Body of pancreas (tissue), 4 donors: ENCODE measurements at regions not wholly inside any gene's neighbourhood (a gene's known extent, or its start where the extent isn't known, plus 50 kb on each side); places are given as distances from the start of the nearest gene placed in this dataset.

ENCODE experiments used
- ATAC-seq: fragments of 150-250 bp; one replicate; pipeline ENCODE4 v1.9.1; 2016
- DNase-seq, 4 donors: peaks; one replicate each; pipeline ENCODE4 v3.0.0-alpha.2; 2019
- H3K27ac ChIP-seq, 4 donors: fragments of 200-600 bp; sonication (generic); 1 replicate in 3 of 4; 2 replicates in 1 of 4; pipeline versions ENCODE4 v1.5.1 to v1.6.1; 2016 to 2019; ENCODE audit warnings: mild to moderate bottlenecking in 1 of 4, mixed read lengths in 1 of 4, moderate library complexity in 1 of 4
- H3K27me3 ChIP-seq, 2 donors: fragments of 200-600 bp; sonication (generic); one replicate each; pipeline ENCODE4 v1.6.0; 2016; ENCODE audit warnings: mild to moderate bottlenecking in 1 of 2
- H3K36me3 ChIP-seq, 2 donors: fragments of 200-600 bp; sonication (generic); replicated peaks in 1 of 2; 2 replicates each; pipeline ENCODE4 v1.5.1; 2016; ENCODE audit warnings: low read depth in 2 of 2; ENCODE audit not compliant: insufficient read depth in 1 of 2
- H3K4me1 ChIP-seq: fragments of 200-600 bp; sonication (generic); one replicate; pipeline ENCODE4 v1.6.0; 2016
- H3K4me3 ChIP-seq, 2 donors: fragments of 200-600 bp; sonication (generic); 1 replicate in 1 of 2; 2 replicates in 1 of 2; pipeline ENCODE4 v1.5.1; 2016 to 2019
- H3K9me3 ChIP-seq, 3 donors: fragments of 200-600 bp; sonication (generic); 1 replicate in 2 of 3; 2 replicates in 1 of 3; pipeline ENCODE4 v1.5.1; 2016
- POLR2A ChIP-seq, 3 donors: fragments of 450-650 bp; IDR thresholded peaks; one replicate each; pipeline ENCODE4 v1.6.1; 2016; ENCODE audit warnings: antibody characterized with exemption in 3 of 3, mild to moderate bottlenecking in 2 of 3
- WGBS, 2 donors: methylation state at CpG; one replicate each; pipeline ENCODE4 v1.1.5; 2017; 5-methylcytosine and 5-hydroxymethylcytosine counted together
- intact Hi-C: fragments of 100-400 bp; cut with DNase I; formaldehyde crosslinking; loops from one replicate; pipeline ENCODE4 v1.15.1; 2023
- TF ChIP-seq, protein P1 (sequence below), 7 experiments: fragments of 450-650 bp in 4 of 7; fragments of 200-600 bp in 3 of 7; sonication (generic) in 3 of 7; IDR thresholded peaks; one replicate each; pipeline ENCODE4 v1.5.1; 2016 to 2019; ENCODE audit warnings: antibody characterized with exemption in 7 of 7

DNA sequence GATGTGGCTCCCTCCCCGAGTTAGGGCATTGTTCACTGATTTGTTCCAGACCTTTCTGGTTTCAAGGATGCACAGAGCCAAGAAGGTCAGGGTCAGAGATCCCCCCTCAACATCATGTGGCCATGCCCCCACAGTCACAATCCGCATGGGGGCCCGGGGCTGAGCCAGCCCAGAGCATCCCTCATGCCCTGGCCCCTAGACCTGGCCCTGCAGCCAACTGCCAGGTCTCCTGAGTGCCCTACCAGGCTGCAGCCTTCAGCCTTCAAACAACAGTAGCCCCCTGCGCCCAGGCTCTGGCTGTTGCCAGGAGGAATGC, 142.4 kb downstream of the CRYBB2 start:
- H3K4me1 ChIP-seq = peaks cover 6% of the 10 kb centered on the region
- 42 to 46% methylated on average over 4 of the region's 4 CpGs for WGBS, 2 donors
- no peak overlapping the region for H3K4me3 ChIP-seq
- ATAC-seq = no peak
- H3K36me3 ChIP-seq = peaks cover 0 to 4% of the 10 kb centered on the region in 2 donors
- intact Hi-C loops = loop anchor here (10.0 kb wide), 1 partner anchor 403 kb away; no protein-coding TSS in a partner anchor
- TF ChIP-seq POLR2A (IDR thresholded peaks at IDR 0.05) = no peak
- TF ChIP-seq, protein P1, sequence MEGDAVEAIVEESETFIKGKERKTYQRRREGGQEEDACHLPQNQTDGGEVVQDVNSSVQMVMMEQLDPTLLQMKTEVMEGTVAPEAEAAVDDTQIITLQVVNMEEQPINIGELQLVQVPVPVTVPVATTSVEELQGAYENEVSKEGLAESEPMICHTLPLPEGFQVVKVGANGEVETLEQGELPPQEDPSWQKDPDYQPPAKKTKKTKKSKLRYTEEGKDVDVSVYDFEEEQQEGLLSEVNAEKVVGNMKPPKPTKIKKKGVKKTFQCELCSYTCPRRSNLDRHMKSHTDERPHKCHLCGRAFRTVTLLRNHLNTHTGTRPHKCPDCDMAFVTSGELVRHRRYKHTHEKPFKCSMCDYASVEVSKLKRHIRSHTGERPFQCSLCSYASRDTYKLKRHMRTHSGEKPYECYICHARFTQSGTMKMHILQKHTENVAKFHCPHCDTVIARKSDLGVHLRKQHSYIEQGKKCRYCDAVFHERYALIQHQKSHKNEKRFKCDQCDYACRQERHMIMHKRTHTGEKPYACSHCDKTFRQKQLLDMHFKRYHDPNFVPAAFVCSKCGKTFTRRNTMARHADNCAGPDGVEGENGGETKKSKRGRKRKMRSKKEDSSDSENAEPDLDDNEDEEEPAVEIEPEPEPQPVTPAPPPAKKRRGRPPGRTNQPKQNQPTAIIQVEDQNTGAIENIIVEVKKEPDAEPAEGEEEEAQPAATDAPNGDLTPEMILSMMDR (IDR thresholded peaks at IDR 0.05) = no peak
- DNase-seq = no peak
- no peak overlapping the region for H3K27ac ChIP-seq
- H3K9me3 ChIP-seq = no peaks in the 10 kb centered on the region
- no peaks in the 10 kb centered on the region for H3K27me3 ChIP-seq

DNA sequence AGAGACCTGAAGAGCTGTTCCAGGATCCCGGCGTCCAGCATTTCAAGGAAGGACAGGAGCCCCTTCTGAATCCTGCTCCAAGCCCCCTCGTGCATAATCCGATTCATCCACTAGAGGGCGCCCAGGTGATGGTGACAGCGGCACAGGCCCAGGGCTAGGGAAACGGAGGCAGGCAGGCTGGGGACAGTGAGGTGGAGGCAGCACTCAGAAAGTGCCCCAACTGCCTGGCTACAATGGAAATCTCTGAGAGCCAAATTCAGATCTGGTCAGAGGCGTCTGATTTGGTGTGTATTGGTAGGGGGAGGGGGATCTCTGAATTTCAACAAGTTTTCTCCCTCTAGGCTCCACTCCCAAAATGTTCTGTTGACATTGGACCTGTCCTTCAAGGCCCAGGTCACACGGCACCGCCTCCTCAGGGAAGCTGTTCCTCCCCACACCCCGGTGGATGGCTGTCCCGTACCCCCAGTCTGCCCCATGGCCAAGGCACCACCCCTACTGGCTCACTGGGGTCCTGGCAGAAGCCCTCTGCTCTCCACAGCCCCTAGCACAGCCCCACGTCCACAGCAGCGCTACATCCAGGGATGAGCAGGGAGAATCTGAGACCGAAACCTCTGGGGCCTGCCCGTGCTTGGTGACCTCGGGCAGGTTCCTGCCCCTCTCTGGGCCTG, 142.9 kb downstream of the CRYBB2 start:
- no peak for TF ChIP-seq POLR2A (IDR thresholded peaks at IDR 0.05)
- TF ChIP-seq, protein P1 (IDR thresholded peaks at IDR 0.05) = peak; percentile 63 to 95 (median 72)
- Histone ChIP-seq H3K9me3 (no peaks in the 10 kb centered on the region), H3K36me3 (peaks cover 0 to 4% of the 10 kb centered on the region in 2 donors), H3K4me3 (no peak overlapping the region), H3K27me3 (no peaks in the 10 kb centered on the region), H3K27ac (no peak overlapping the region), H3K4me1 (peaks cover 6% of the 10 kb centered on the region)
- WGBS, 2 donors = 35 to 42% methylated on average over 10 to 17 of the region's 17 CpGs
- ATAC-seq (peak; percentile 54), DNase-seq (peak; percentile 59 to 72 (median 64))
- intact Hi-C loops = loop anchor here (10.0 kb wide), 1 partner anchor 402 kb away; no protein-coding TSS in a partner anchor

DNA sequence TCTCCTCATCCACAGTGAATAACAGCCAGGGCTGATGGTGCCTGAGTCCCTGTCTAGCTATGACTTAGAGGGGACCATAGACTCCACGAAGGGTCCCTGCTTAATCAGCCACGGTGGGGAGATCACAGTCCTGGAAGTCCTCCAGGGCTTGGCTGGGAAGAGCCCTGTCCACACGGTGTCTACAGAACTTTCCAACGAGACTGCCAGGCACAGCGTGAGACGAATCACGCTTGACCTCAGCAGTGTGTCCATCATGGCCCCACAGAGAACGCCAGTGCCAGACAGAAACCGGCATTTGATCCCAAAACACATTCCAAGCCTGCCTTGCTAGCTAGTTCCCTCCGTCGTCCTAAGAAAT, 143.4 kb downstream of the CRYBB2 start:
- Histone ChIP-seq H3K4me1 (peaks cover 6% of the 10 kb centered on the region), H3K9me3 (no peaks in the 10 kb centered on the region), H3K27ac (no peak overlapping the region), H3K4me3 (no peak overlapping the region), H3K27me3 (no peaks in the 10 kb centered on the region), H3K36me3 (peaks cover 0 to 4% of the 10 kb centered on the region in 2 donors)
- 69 to 78% methylated on average over 10 to 11 of the region's 11 CpGs for WGBS, 2 donors
- DNase-seq (peak in 2 of 4 donors; percentile 5 to 10), ATAC-seq (no peak)
- intact Hi-C loops = loop anchor here (10.0 kb wide), 1 partner anchor 402 kb away; no protein-coding TSS in a partner anchor
- no peak for TF ChIP-seq POLR2A (IDR thresholded peaks at IDR 0.05)
- TF ChIP-seq, protein P1 (IDR thresholded peaks at IDR 0.05) = no peak

DNA sequence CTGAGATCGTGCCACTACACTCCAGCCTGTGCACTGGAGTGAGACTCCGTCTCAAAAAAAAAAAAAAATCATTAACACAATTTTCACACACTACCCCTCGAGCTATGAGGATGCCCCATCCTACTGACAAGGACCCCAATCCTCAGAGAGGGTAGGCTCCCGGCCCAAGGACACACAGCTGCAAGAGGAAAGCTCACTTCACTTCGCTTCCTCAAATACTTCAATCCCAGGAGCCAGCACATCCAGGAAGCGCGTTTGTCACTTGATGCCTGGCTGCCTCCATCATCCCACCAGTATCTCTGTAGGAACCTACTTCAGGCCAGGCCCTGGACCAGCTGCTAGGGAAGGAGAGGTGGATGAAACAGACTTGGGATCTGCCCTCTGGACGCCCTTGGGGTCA, 144.0 kb downstream of the CRYBB2 start:
- 87 to 88% methylated on average over 7 to 8 of the region's 8 CpGs for WGBS, 2 donors
- Histone ChIP-seq H3K4me3 (no peak overlapping the region), H3K36me3 (peaks cover 0 to 4% of the 10 kb centered on the region in 2 donors), H3K4me1 (peaks cover 6% of the 10 kb centered on the region), H3K9me3 (no peaks in the 10 kb centered on the region), H3K27ac (no peak overlapping the region), H3K27me3 (no peaks in the 10 kb centered on the region)
- no peak for ATAC-seq
- peak in 1 of 4 donors; percentile 3 for DNase-seq
- TF ChIP-seq, protein P1 (IDR thresholded peaks at IDR 0.05) = no peak
- no peak for TF ChIP-seq POLR2A (IDR thresholded peaks at IDR 0.05)
- intact Hi-C loops = loop anchor here (10.0 kb wide), 1 partner anchor 401 kb away; no protein-coding TSS in a partner anchor

DNA sequence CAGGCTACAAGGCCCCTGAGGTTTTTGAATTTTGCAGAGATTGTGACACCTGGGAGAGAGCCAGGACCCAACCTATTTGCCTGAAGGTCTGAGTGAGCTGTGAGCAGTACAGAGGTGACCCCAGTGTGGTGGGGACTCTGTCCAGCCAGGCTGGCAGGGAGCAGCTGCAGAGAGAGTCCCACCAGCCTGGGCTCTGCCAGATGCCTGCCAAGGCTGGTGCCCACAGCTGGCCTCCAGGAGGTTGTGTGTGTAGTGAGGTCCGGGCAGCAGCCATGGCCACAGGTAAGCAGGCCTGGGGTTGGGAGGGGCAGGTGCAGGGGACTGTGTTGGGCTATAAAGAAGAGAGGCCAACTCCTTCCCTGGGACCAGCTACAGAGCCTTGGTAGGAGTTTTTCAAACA, 144.8 kb downstream of the CRYBB2 start:
- H3K27me3 ChIP-seq = no peaks in the 10 kb centered on the region
- WGBS, 2 donors = 56 to 57% methylated on average over 1 of the region's 1 CpG
- peaks cover 6% of the 10 kb centered on the region for H3K4me1 ChIP-seq
- TF ChIP-seq POLR2A (IDR thresholded peaks at IDR 0.05) = no peak
- TF ChIP-seq, protein P1 (IDR thresholded peaks at IDR 0.05) = no peak
- DNase-seq (peak in 1 of 4 donors; percentile 10), ATAC-seq (no peak)
- H3K36me3 ChIP-seq = peaks cover 0 to 4% of the 10 kb centered on the region in 2 donors
- no peaks in the 10 kb centered on the region for H3K9me3 ChIP-seq
- no peak overlapping the region for H3K4me3 ChIP-seq
- intact Hi-C loops = loop anchor here (10.0 kb wide), 1 partner anchor 401 kb away; no protein-coding TSS in a partner anchor
- H3K27ac ChIP-seq = peak overlapping the region in 1 of 4 donors; percentile 15
